ENCODE measurements at regions not wholly inside any gene's neighbourhood (a gene's known extent, or its start where the extent isn't known, plus 50 kb on each side); places are given as distances from the start of the nearest gene placed in this dataset.

- no peak for DNase-seq (ENCODE audit: low spot score)
- no peak for ATAC-seq
- H3K36me3 Mint-ChIP-seq, result no peaks in the 10 kb centered on the region
- H3K4me3 Mint-ChIP-seq, result no peak overlapping the region
- peaks cover 0 to 2% of the 10 kb centered on the region in 2 donors for H3K27me3 Mint-ChIP-seq
- H3K4me1 Mint-ChIP-seq (ENCODE audit: low read depth in 2 of 2), result no peaks in the 10 kb centered on the region
- no peak overlapping the region for H3K27ac Mint-ChIP-seq
- H3K9me3 Mint-ChIP-seq, result no peaks in the 10 kb centered on the region
These were observed 58.1 kb upstream of the MRPS22 start for GRCh38 chr3:139285691-139286090.

GRCh38 chr3:139286241-139286640 lies 57.6 kb upstream of the MRPS22 start:
- H3K36me3 Mint-ChIP-seq, result no peaks in the 10 kb centered on the region
- ATAC-seq (no peak), DNase-seq (ENCODE audit: low spot score) (no peak)
- H3K27me3 Mint-ChIP-seq, result peaks cover 0 to 2% of the 10 kb centered on the region in 2 donors
- H3K9me3 Mint-ChIP-seq, result no peaks in the 10 kb centered on the region
- no peak overlapping the region for H3K27ac Mint-ChIP-seq
- H3K4me1 Mint-ChIP-seq (ENCODE audit: low read depth in 2 of 2), result no peaks in the 10 kb centered on the region
- no peak overlapping the region for H3K4me3 Mint-ChIP-seq

GRCh38 chr3:139286825-139287224 lies 57.0 kb upstream of the MRPS22 start:
- H3K4me1 Mint-ChIP-seq (ENCODE audit: low read depth in 2 of 2), result no peaks in the 10 kb centered on the region
- DNase-seq (ENCODE audit: low spot score), result no peak

GRCh38 chr3:139287557-139287956 lies 56.3 kb upstream of the MRPS22 start:
- H3K27me3 Mint-ChIP-seq, result peaks cover 0 to 2% of the 10 kb centered on the region in 2 donors
- no peak for DNase-seq (ENCODE audit: low spot score)
- no peaks in the 10 kb centered on the region for H3K9me3 Mint-ChIP-seq
- ATAC-seq, result no peak
- H3K27ac Mint-ChIP-seq, result no peak overlapping the region
- no peak overlapping the region for H3K4me3 Mint-ChIP-seq
- H3K4me1 Mint-ChIP-seq (ENCODE audit: low read depth in 2 of 2), result no peaks in the 10 kb centered on the region
- H3K36me3 Mint-ChIP-seq, result no peaks in the 10 kb centered on the region

More at GRCh38 chr3:139286825-139287224, 57.0 kb upstream of the MRPS22 start:
- Mint-ChIP-seq H3K4me3 (no peak overlapping the region), H3K36me3 (no peaks in the 10 kb centered on the region), H3K27ac (no peak overlapping the region), H3K9me3 (no peaks in the 10 kb centered on the region), H3K27me3 (peaks cover 0 to 2% of the 10 kb centered on the region in 2 donors)
- no peak for ATAC-seq

GRCh38 chr3:139288266-139288821 lies 55.5 kb upstream of the MRPS22 start:
- no peaks in the 10 kb centered on the region for H3K4me1 Mint-ChIP-seq (ENCODE audit: low read depth in 2 of 2)
- no peaks in the 10 kb centered on the region for H3K9me3 Mint-ChIP-seq
- H3K27ac Mint-ChIP-seq, result no peak overlapping the region
- ATAC-seq (no peak), DNase-seq (ENCODE audit: low spot score) (no peak)
- no peak overlapping the region for H3K4me3 Mint-ChIP-seq
- no peaks in the 10 kb centered on the region for H3K36me3 Mint-ChIP-seq
- H3K27me3 Mint-ChIP-seq, result peaks cover 0 to 5% of the 10 kb centered on the region in 2 donors

- Mint-ChIP-seq H3K27ac (no peak overlapping the region), H3K9me3 (no peaks in the 10 kb centered on the region), H3K4me3 (no peak overlapping the region), H3K4me1 (ENCODE audit: low read depth in 2 of 2) (no peaks in the 10 kb centered on the region), H3K36me3 (no peaks in the 10 kb centered on the region), H3K27me3 (peaks cover 0 to 5% of the 10 kb centered on the region in 2 donors)
- DNase-seq (ENCODE audit: low spot score) (no peak), ATAC-seq (no peak)
These were observed 53.8 kb upstream of the MRPS22 start for GRCh38 chr3:139289860-139290524.

GRCh38 chr3:139291276-139292051 lies 52.4 kb upstream of the MRPS22 start:
- Mint-ChIP-seq H3K27me3 (peaks cover 0 to 5% of the 10 kb centered on the region in 2 donors), H3K9me3 (no peaks in the 10 kb centered on the region), H3K27ac (no peak overlapping the region), H3K4me3 (no peak overlapping the region), H3K36me3 (no peaks in the 10 kb centered on the region), H3K4me1 (ENCODE audit: low read depth in 2 of 2) (no peaks in the 10 kb centered on the region)
- ATAC-seq (no peak), DNase-seq (ENCODE audit: low spot score) (no peak)

- ATAC-seq (no peak), DNase-seq (ENCODE audit: low spot score) (no peak)
- H3K4me3 Mint-ChIP-seq, result no peak overlapping the region
- no peaks in the 10 kb centered on the region for H3K9me3 Mint-ChIP-seq
- H3K36me3 Mint-ChIP-seq, result no peaks in the 10 kb centered on the region
- H3K4me1 Mint-ChIP-seq (ENCODE audit: low read depth in 2 of 2), result no peaks in the 10 kb centered on the region
- H3K27me3 Mint-ChIP-seq, result peaks cover 6 to 8% of the 10 kb centered on the region in 2 donors
- no peak overlapping the region for H3K27ac Mint-ChIP-seq
These were observed 51.6 kb upstream of the MRPS22 start for GRCh38 chr3:139292192-139292591.

GRCh38 chr3:139292711-139293664 lies 50.8 kb upstream of the MRPS22 start:
- Mint-ChIP-seq H3K27me3 (peaks cover 8 to 9% of the 10 kb centered on the region in 2 donors), H3K4me3 (no peak overlapping the region), H3K27ac (no peak overlapping the region), H3K9me3 (no peaks in the 10 kb centered on the region), H3K36me3 (no peaks in the 10 kb centered on the region), H3K4me1 (ENCODE audit: low read depth in 2 of 2) (no peaks in the 10 kb centered on the region)
- ATAC-seq (no peak), DNase-seq (ENCODE audit: low spot score) (no peak)

- Mint-ChIP-seq H3K27me3 (peaks cover 8 to 9% of the 10 kb centered on the region in 2 donors), H3K4me3 (no peak overlapping the region), H3K4me1 (ENCODE audit: low read depth in 2 of 2) (no peaks in the 10 kb centered on the region), H3K9me3 (no peaks in the 10 kb centered on the region), H3K36me3 (no peaks in the 10 kb centered on the region), H3K27ac (no peak overlapping the region)
- DNase-seq (ENCODE audit: low spot score) (no peak), ATAC-seq (no peak)
These were observed 50.2 kb upstream of the MRPS22 start for GRCh38 chr3:139293665-139294023.
